Trophoblast cell (in vitro differentiated cells and primary cell): ENCODE measurements at regions not wholly inside any gene's neighbourhood (a gene's known extent, or its start where the extent isn't known, plus 50 kb on each side); places are given as distances from the start of the nearest gene placed in this dataset.

Experiments
- DNase-seq, 2 donors: peaks; one replicate each; pipeline ENCODE4 v3.0.0-alpha.2; 2016
- H2AFZ ChIP-seq: 2 replicates; pipeline ENCODE4 v1.6.1; 2013; ENCODE audit warnings: low read length, moderate library complexity, mild to moderate bottlenecking; ENCODE audit not compliant: insufficient read depth, poor library complexity
- H2AK5ac ChIP-seq: 2 replicates; pipeline ENCODE4 v1.6.1; 2013; ENCODE audit warnings: mild to moderate bottlenecking, low read length
- H2BK120ac ChIP-seq: 2 replicates; pipeline ENCODE4 v1.6.1; 2013; ENCODE audit warnings: low read length, mild to moderate bottlenecking, moderate library complexity; ENCODE audit not compliant: insufficient read depth, poor library complexity
- H2BK12ac ChIP-seq: 2 replicates; pipeline ENCODE4 v1.6.1; 2013; ENCODE audit warnings: mild to moderate bottlenecking, low read length, moderate library complexity
- H2BK5ac ChIP-seq: 2 replicates; pipeline ENCODE4 v1.6.1; 2013; ENCODE audit warnings: low read length, low read depth, moderate library complexity, mild to moderate bottlenecking; ENCODE audit not compliant: poor library complexity
- H3K14ac ChIP-seq: 2 replicates; pipeline ENCODE4 v1.6.1; 2013; ENCODE audit warnings: mild to moderate bottlenecking, low read length
- H3K18ac ChIP-seq: 2 replicates; pipeline ENCODE4 v1.6.1; 2013; ENCODE audit warnings: mild to moderate bottlenecking, low read length
- H3K23ac ChIP-seq: 2 replicates; pipeline ENCODE4 v1.6.1; 2013; ENCODE audit warnings: low read length
- H3K27ac ChIP-seq: 2 replicates; pipeline ENCODE4 v1.5.1; 2013; ENCODE audit warnings: low read depth, mild to moderate bottlenecking, inconsistent platforms, low read length, moderate library complexity
- H3K27me3 ChIP-seq: 2 replicates; pipeline ENCODE4 v1.6.1; 2013; ENCODE audit warnings: inconsistent platforms, mild to moderate bottlenecking, low read length, moderate library complexity; ENCODE audit not compliant: insufficient read depth
- H3K36me3 ChIP-seq, 2 experiments: 1 replicate in 1 of 2; 2 replicates in 1 of 2; pipeline ENCODE4 v1.6.1; 2013; ENCODE audit warnings: low read length in 2 of 2, mild to moderate bottlenecking in 2 of 2, moderate library complexity in 1 of 2; ENCODE audit not compliant: insufficient read depth in 2 of 2, control insufficient read depth in 1 of 2
- H3K4ac ChIP-seq: 2 replicates; pipeline ENCODE4 v1.6.1; 2013; ENCODE audit warnings: low read depth, mild to moderate bottlenecking, low read length, moderate library complexity
- H3K4me1 ChIP-seq, 2 experiments: 1 replicate in 1 of 2; 2 replicates in 1 of 2; pipeline ENCODE4 v1.6.1; 2013; ENCODE audit warnings: low read length in 2 of 2, mild to moderate bottlenecking in 2 of 2, moderate library complexity in 1 of 2; ENCODE audit not compliant: insufficient read depth in 2 of 2, control insufficient read depth in 1 of 2
- H3K4me2 ChIP-seq: 2 replicates; pipeline ENCODE4 v1.6.1; 2013; ENCODE audit warnings: inconsistent platforms, mild to moderate bottlenecking, low read length, moderate library complexity
- H3K4me3 ChIP-seq: 2 replicates; pipeline ENCODE4 v1.5.1; 2013; ENCODE audit warnings: mild to moderate bottlenecking, low read depth, low read length, inconsistent platforms
- H3K79me1 ChIP-seq: one replicate; pipeline ENCODE4 v1.6.1; 2013; ENCODE audit warnings: low read length
- H3K79me2 ChIP-seq: 2 replicates; pipeline ENCODE4 v1.6.1; 2013; ENCODE audit warnings: low read length, mild to moderate bottlenecking; ENCODE audit not compliant: control insufficient read depth, insufficient read depth, poor library complexity
- H3K9ac ChIP-seq: 2 replicates; pipeline ENCODE4 v1.6.1; 2013; ENCODE audit warnings: mild to moderate bottlenecking, low read length
- H3K9me3 ChIP-seq: 2 replicates; pipeline ENCODE4 v1.6.1; 2013; ENCODE audit warnings: low read depth, mild to moderate bottlenecking, control low read depth, inconsistent platforms, low read length; ENCODE audit not compliant: insufficient read depth
- H4K12ac ChIP-seq: 2 replicates; pipeline ENCODE4 v1.6.1; 2013; ENCODE audit warnings: low read depth, mild to moderate bottlenecking, low read length, moderate library complexity
- H4K8ac ChIP-seq: 2 replicates; pipeline ENCODE4 v1.6.1; 2013; ENCODE audit warnings: low read depth, mild to moderate bottlenecking, low read length, moderate library complexity
- H4K91ac ChIP-seq: one replicate; pipeline ENCODE4 v1.6.1; 2013; ENCODE audit warnings: low read depth, mild to moderate bottlenecking, low read length, moderate library complexity
- WGBS: extraction: QIAGEN DNeasy Blood & Tissue Kit; methylation state at CpG from one replicate; pipeline ENCODE4 v1.1.7; 2013; ENCODE audit warnings: missing lambda C conversion rate; ENCODE audit not compliant: insufficient read length, insufficient coverage; ENCODE audit errors: extremely low coverage; 5-methylcytosine and 5-hydroxymethylcytosine counted together

- WGBS = no CpG with 5 or more reads among the region's 5 CpGs
- Histone ChIP-seq H3K4me1 (no peaks in the 10 kb centered on the region), H4K8ac (no peak overlapping the region), H4K91ac (no peak overlapping the region), H3K18ac (no peak overlapping the region), H2BK12ac (no peak overlapping the region), H3K79me1 (no peaks in the 10 kb centered on the region), H3K9ac (no peak overlapping the region), H2BK5ac (no peak overlapping the region), H3K23ac (no peak overlapping the region), H3K79me2 (no peaks in the 10 kb centered on the region), H2AK5ac (no peak overlapping the region), H3K4me3 (no peak overlapping the region), H3K27me3 (no peaks in the 10 kb centered on the region), H3K14ac (no peak overlapping the region), H3K4ac (no peak overlapping the region), H3K4me2 (no peak overlapping the region), H2BK120ac (no peak overlapping the region), H3K9me3 (peaks cover 15% of the 10 kb centered on the region), H4K12ac (no peak overlapping the region), H3K36me3 (no peaks in the 10 kb centered on the region), H2AFZ (no peak overlapping the region), H3K27ac (no peak overlapping the region)
- no peak for DNase-seq
Observed at GRCh38 chr12:127178052-127178451, 1088.9 kb upstream of the TMEM132C start.

DNA sequence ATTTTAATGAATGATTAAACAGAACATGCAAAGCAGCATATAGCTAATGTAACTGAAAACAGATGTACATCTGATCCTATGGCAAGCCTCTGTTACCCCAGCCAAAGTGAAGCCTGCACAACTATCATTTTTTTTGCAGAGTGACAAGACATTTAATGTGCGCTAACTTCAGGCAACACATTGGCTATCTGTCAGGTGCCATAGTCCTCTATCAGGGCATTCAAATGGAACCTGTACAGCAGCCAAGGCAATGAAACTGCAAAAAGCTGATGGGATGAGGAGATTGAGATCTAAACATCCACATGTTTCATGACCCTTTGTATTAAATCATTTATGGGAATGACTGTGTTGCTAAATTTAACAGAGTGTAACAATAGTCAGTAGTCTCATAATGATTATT lies 1088.5 kb upstream of the TMEM132C start:
- Histone ChIP-seq H3K9ac (no peak overlapping the region), H3K4me2 (no peak overlapping the region), H3K9me3 (peaks cover 13% of the 10 kb centered on the region), H3K4me1 (no peaks in the 10 kb centered on the region), H3K4ac (no peak overlapping the region), H3K23ac (no peak overlapping the region), H3K36me3 (no peaks in the 10 kb centered on the region), H2AFZ (no peak overlapping the region), H2BK120ac (no peak overlapping the region), H3K27me3 (no peaks in the 10 kb centered on the region), H3K4me3 (no peak overlapping the region), H3K18ac (no peak overlapping the region), H3K79me2 (no peaks in the 10 kb centered on the region), H4K91ac (no peak overlapping the region), H3K14ac (no peak overlapping the region), H4K12ac (no peak overlapping the region), H2AK5ac (no peak overlapping the region), H2BK5ac (no peak overlapping the region), H3K79me1 (no peaks in the 10 kb centered on the region), H3K27ac (no peak overlapping the region), H2BK12ac (no peak overlapping the region), H4K8ac (no peak overlapping the region)
- no CpG with 5 or more reads among the region's 1 CpG for WGBS
- DNase-seq = no peak

DNA sequence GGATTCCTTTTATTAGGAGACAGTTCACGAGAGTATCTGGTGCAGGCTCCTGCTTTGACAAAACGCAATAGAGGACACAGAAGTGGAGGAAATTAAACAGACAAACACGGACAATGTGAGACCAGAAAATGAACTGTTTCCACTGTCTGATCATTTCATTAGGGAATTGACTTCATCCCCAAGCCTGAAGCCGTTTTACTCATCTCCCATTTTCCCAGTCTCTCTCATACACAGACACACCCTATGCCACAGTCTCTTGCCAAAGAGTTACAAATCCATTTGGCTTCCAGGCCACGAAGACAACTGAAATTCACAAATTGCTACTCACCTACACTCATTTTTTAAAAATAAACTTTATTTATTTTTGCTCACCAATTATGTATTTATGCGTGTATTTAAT lies 1087.8 kb upstream of the TMEM132C start:
- H3K36me3 ChIP-seq = no peaks in the 10 kb centered on the region

DNA sequence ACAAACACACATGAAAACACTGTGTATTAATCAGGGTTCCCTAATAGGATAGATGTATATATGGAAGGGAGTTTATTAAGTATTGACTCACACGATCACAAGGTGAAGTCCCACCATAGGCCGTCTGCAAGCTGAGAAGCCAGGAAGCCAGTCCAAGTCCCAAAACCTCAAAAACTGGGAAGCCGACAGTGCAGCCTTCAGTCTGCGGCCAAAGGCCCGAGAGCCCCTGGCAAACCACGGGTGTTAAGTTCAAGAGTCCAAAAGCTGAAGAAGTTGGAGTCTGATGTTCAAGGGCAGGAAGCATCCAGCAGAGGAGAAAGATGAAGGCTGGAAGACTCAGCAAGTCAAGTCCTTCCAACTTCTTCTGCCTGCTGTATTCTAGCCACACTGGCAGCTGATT lies 1085.0 kb upstream of the TMEM132C start:
- H4K91ac ChIP-seq = no peak overlapping the region
- H2AK5ac ChIP-seq = no peak overlapping the region
- H2BK120ac ChIP-seq = no peak overlapping the region
- no CpG with 5 or more reads among the region's 6 CpGs for WGBS
- no peak overlapping the region for H2BK5ac ChIP-seq
- no peak overlapping the region for H3K4me2 ChIP-seq
- no peaks in the 10 kb centered on the region for H3K36me3 ChIP-seq
- no peaks in the 10 kb centered on the region for H3K79me1 ChIP-seq
- H3K4ac ChIP-seq = no peak overlapping the region
- H3K4me1 ChIP-seq = no peaks in the 10 kb centered on the region
- no peak overlapping the region for H3K27ac ChIP-seq
- H3K79me2 ChIP-seq = no peaks in the 10 kb centered on the region
- no peak overlapping the region for H3K23ac ChIP-seq
- H3K27me3 ChIP-seq = no peaks in the 10 kb centered on the region
- H3K14ac ChIP-seq = no peak overlapping the region
- H3K4me3 ChIP-seq = no peak overlapping the region
- no peak overlapping the region for H3K18ac ChIP-seq
- no peak overlapping the region for H3K9ac ChIP-seq
- no peak overlapping the region for H4K12ac ChIP-seq
- no peak overlapping the region for H2AFZ ChIP-seq
- H2BK12ac ChIP-seq = no peak overlapping the region
- DNase-seq = no peak
- peaks cover 6% of the 10 kb centered on the region for H3K9me3 ChIP-seq
- H4K8ac ChIP-seq = no peak overlapping the region

More for the DNA sequence above, 1087.8 kb upstream of the TMEM132C start:
- H4K12ac ChIP-seq = no peak overlapping the region
- H3K9me3 ChIP-seq = peaks cover 12% of the 10 kb centered on the region
- no peaks in the 10 kb centered on the region for H3K27me3 ChIP-seq
- H3K14ac ChIP-seq = no peak overlapping the region
- H2BK120ac ChIP-seq = no peak overlapping the region
- H3K27ac ChIP-seq = no peak overlapping the region
- H2BK12ac ChIP-seq = no peak overlapping the region
- WGBS = no CpG with 5 or more reads among the region's 6 CpGs
- no peak overlapping the region for H3K4ac ChIP-seq
- no peaks in the 10 kb centered on the region for H3K4me1 ChIP-seq
- H2AK5ac ChIP-seq = no peak overlapping the region
- H2AFZ ChIP-seq = no peak overlapping the region
- no peak overlapping the region for H4K91ac ChIP-seq
- no peaks in the 10 kb centered on the region for H3K79me2 ChIP-seq
- no peak overlapping the region for H2BK5ac ChIP-seq
- no peak overlapping the region for H4K8ac ChIP-seq
- no peak overlapping the region for H3K4me3 ChIP-seq
- H3K23ac ChIP-seq = no peak overlapping the region
- no peak overlapping the region for H3K4me2 ChIP-seq
- no peak for DNase-seq
- H3K18ac ChIP-seq = no peak overlapping the region
- H3K9ac ChIP-seq = no peak overlapping the region
- H3K79me1 ChIP-seq = no peaks in the 10 kb centered on the region
